ENCODE measurements at regions not wholly inside any gene's neighbourhood (a gene's known extent, or its start where the extent isn't known, plus 50 kb on each side); places are given as distances from the start of the nearest gene placed in this dataset.

- Histone ChIP-seq H3K9ac (ENCODE audit: low read length) (no peak overlapping the region), H3K79me2 (replicated peaks; ENCODE audit: insufficient read depth, low read length) (no peaks in the 10 kb centered on the region), H2AFZ (ENCODE audit: low read depth, low read length) (no peak overlapping the region), H3K4me3 (ENCODE audit: low read length) (no peak overlapping the region), H3K9me2 (ENCODE audit: insufficient read depth, low read length) (no peaks in the 10 kb centered on the region), H3K36me3 (ENCODE audit: insufficient read depth, low read length) (no peaks in the 10 kb centered on the region), H3K9me3 (ENCODE audit: low read length) (no peaks in the 10 kb centered on the region), H4K20me1 (ENCODE audit: insufficient read depth) (no peaks in the 10 kb centered on the region), H3K4me2 (ENCODE audit: low read length) (no peak overlapping the region), H3K27ac (ENCODE audit: low read length) (no peak overlapping the region), H3K27me3 (ENCODE audit: insufficient read depth, low read depth, low read length) (no peaks in the 10 kb centered on the region), H3F3A (ENCODE audit: insufficient read depth, low read length, poor library complexity, severe bottlenecking) (no peaks in the 10 kb centered on the region)
- no peak for TF ChIP-seq MXI1 (conservative IDR thresholded peaks at IDR 0.05; ENCODE audit: poor library complexity, severe bottlenecking)
- TF ChIP-seq CTCF (IDR thresholded peaks at IDR 0.05; ENCODE audit: poor library complexity, severe bottlenecking), result no peak
- TF ChIP-seq REST (IDR thresholded peaks at IDR 0.05; ENCODE audit: borderline replicate concordance), result no peak
- TF ChIP-seq RAD21 (conservative IDR thresholded peaks at IDR 0.05), result no peak
- TF ChIP-seq SMC3 (conservative IDR thresholded peaks at IDR 0.05; ENCODE audit: poor library complexity), result no peak
These were observed 151.1 kb upstream of the COX10 start for GRCh38 chr17:13918247-13918646.

GRCh38 chr17:13919818-13920217, 149.5 kb upstream of the COX10 start:
- Histone ChIP-seq H3F3A (ENCODE audit: insufficient read depth, low read length, poor library complexity, severe bottlenecking) (no peaks in the 10 kb centered on the region), H3K9me3 (ENCODE audit: low read length) (no peaks in the 10 kb centered on the region), H4K20me1 (ENCODE audit: insufficient read depth) (no peaks in the 10 kb centered on the region), H3K9me2 (ENCODE audit: insufficient read depth, low read length) (no peaks in the 10 kb centered on the region), H3K79me2 (replicated peaks; ENCODE audit: insufficient read depth, low read length) (no peaks in the 10 kb centered on the region), H3K27me3 (ENCODE audit: insufficient read depth, low read depth, low read length) (no peaks in the 10 kb centered on the region), H2AFZ (ENCODE audit: low read depth, low read length) (no peak overlapping the region), H3K27ac (ENCODE audit: low read length) (no peak overlapping the region), H3K4me2 (ENCODE audit: low read length) (no peak overlapping the region), H3K4me3 (ENCODE audit: low read length) (no peak overlapping the region), H3K36me3 (ENCODE audit: insufficient read depth, low read length) (no peaks in the 10 kb centered on the region), H3K9ac (ENCODE audit: low read length) (no peak overlapping the region)
- TF ChIP-seq EP300 (conservative IDR thresholded peaks at IDR 0.05; ENCODE audit: poor library complexity, severe bottlenecking), result no peak
- no peak for TF ChIP-seq RAD21 (conservative IDR thresholded peaks at IDR 0.05)
- TF ChIP-seq EZH2 (IDR thresholded peaks at IDR 0.05; ENCODE audit: borderline replicate concordance, insufficient read depth, low read length, poor library complexity, severe bottlenecking), result no peak
- no peak for TF ChIP-seq SMC3 (conservative IDR thresholded peaks at IDR 0.05; ENCODE audit: poor library complexity)
- TF ChIP-seq MXI1 (conservative IDR thresholded peaks at IDR 0.05; ENCODE audit: poor library complexity, severe bottlenecking), result no peak

- no peaks in the 10 kb centered on the region for H3K9me2 ChIP-seq (ENCODE audit: insufficient read depth, low read length)
- no peaks in the 10 kb centered on the region for H3K9me3 ChIP-seq (ENCODE audit: low read length)
- no peak overlapping the region for H3K9ac ChIP-seq (ENCODE audit: low read length)
- no peak for TF ChIP-seq REST (IDR thresholded peaks at IDR 0.05; ENCODE audit: borderline replicate concordance)
- no peak for TF ChIP-seq CTCF (IDR thresholded peaks at IDR 0.05; ENCODE audit: poor library complexity, severe bottlenecking)
- no peak for TF ChIP-seq EZH2 (IDR thresholded peaks at IDR 0.05; ENCODE audit: borderline replicate concordance, insufficient read depth, low read length, poor library complexity, severe bottlenecking)
- TF ChIP-seq RAD21 (conservative IDR thresholded peaks at IDR 0.05), result no peak
- no peak for TF ChIP-seq SMC3 (conservative IDR thresholded peaks at IDR 0.05; ENCODE audit: poor library complexity)
- no peak for TF ChIP-seq TAF1 (IDR thresholded peaks at IDR 0.05; ENCODE audit: low read depth)
- TF ChIP-seq EP300 (conservative IDR thresholded peaks at IDR 0.05; ENCODE audit: poor library complexity, severe bottlenecking), result no peak
- no peak for TF ChIP-seq POLR2AphosphoS5 (IDR thresholded peaks at IDR 0.05)
- no peak for TF ChIP-seq MXI1 (conservative IDR thresholded peaks at IDR 0.05; ENCODE audit: poor library complexity, severe bottlenecking)
- no peak overlapping the region for H2AFZ ChIP-seq (ENCODE audit: low read depth, low read length)
- H3K27me3 ChIP-seq (ENCODE audit: insufficient read depth, low read depth, low read length), result no peaks in the 10 kb centered on the region
- no peaks in the 10 kb centered on the region for H3F3A ChIP-seq (ENCODE audit: insufficient read depth, low read length, poor library complexity, severe bottlenecking)
- H4K20me1 ChIP-seq (ENCODE audit: insufficient read depth), result no peaks in the 10 kb centered on the region
- no peak overlapping the region for H3K4me2 ChIP-seq (ENCODE audit: low read length)
- H3K27ac ChIP-seq (ENCODE audit: low read length), result no peak overlapping the region
- H3K79me2 ChIP-seq (replicated peaks; ENCODE audit: insufficient read depth, low read length), result no peaks in the 10 kb centered on the region
- H3K36me3 ChIP-seq (ENCODE audit: insufficient read depth, low read length), result no peaks in the 10 kb centered on the region
- H3K4me3 ChIP-seq (ENCODE audit: low read length), result no peak overlapping the region
These were observed 148.9 kb upstream of the COX10 start for GRCh38 chr17:13920413-13920812.
